HEK293 (cell line): ENCODE measurements at regions not wholly inside any gene's neighbourhood (a gene's known extent, or its start where the extent isn't known, plus 50 kb on each side); places are given as distances from the start of the nearest gene placed in this dataset.

Experiments used
- CTCF ChIA-PET: fragments of 350-600 bp; formaldehyde crosslinking; extraction: SDS; loops from one replicate; lab custom pipeline; 2021; ENCODE audit warnings: antibody characterized with exemption; lab: Yijun Ruan, JAX
- POLR2A ChIA-PET: fragments of 300-600 bp; formaldehyde crosslinking; extraction: SDS; loops from one replicate; lab custom pipeline; 2020; ENCODE audit warnings: antibody characterized with exemption, inconsistent platforms; lab: Yijun Ruan, JAX
- H3K27ac ChIP-seq: fragments of 200-500 bp; sonication (Bioruptor generic); 2 replicates; pipeline ENCODE4 v1.5.1; 2014; ENCODE audit warnings: low read depth, low read length, control low read depth, inconsistent platforms; ENCODE audit errors: extremely low read depth
- H3K36me3 ChIP-seq, 2 experiments: fragments of 200-500 bp in 1 of 2; sonication (Bioruptor generic) in 1 of 2; 1 replicate in 1 of 2; 2 replicates in 1 of 2; pipeline ENCODE4 v1.5.1; 2014 to 2017; ENCODE audit warnings: inconsistent platforms in 2 of 2, low read length in 2 of 2; ENCODE audit not compliant: control insufficient read depth in 2 of 2, insufficient read depth in 1 of 2
- H3K4me1 ChIP-seq: fragments of 200-500 bp; sonication (Bioruptor generic); 2 replicates; pipeline ENCODE4 v1.5.1; 2014; ENCODE audit warnings: mild to moderate bottlenecking, low read length, inconsistent platforms; ENCODE audit not compliant: control insufficient read depth, insufficient read depth
- H3K4me3 ChIP-seq: 2 replicates; pipeline ENCODE4 v1.5.1; 2011; ENCODE audit warnings: low read depth, mild to moderate bottlenecking, control low read depth, low read length, moderate library complexity
- H3K9me3 ChIP-seq: fragments of 200-500 bp; sonication (Bioruptor generic); 2 replicates; pipeline ENCODE4 v1.5.1; 2014; ENCODE audit warnings: low read depth, low read length, inconsistent platforms; ENCODE audit not compliant: control insufficient read depth, insufficient read depth
- EGR2 ChIP-seq: fragments of 450-650 bp; formaldehyde crosslinking; IDR thresholded peaks from 2 replicates; pipeline ENCODE4 v1.5.1; 2016; ENCODE audit warnings: low read depth, missing biosample characterization, missing genetic modification characterization
- KLF9 ChIP-seq: fragments of 450-650 bp; formaldehyde crosslinking; IDR thresholded peaks from 2 replicates; pipeline ENCODE4 v1.5.1; 2016; ENCODE audit warnings: missing biosample characterization, missing genetic modification characterization, low read depth
- PRDM4 ChIP-seq: fragments of 450-650 bp; formaldehyde crosslinking; IDR thresholded peaks from 2 replicates; pipeline ENCODE4 v1.5.1; 2017; ENCODE audit warnings: missing biosample characterization, missing genetic modification characterization
- REST ChIP-seq: fragments of 450-650 bp; formaldehyde crosslinking; IDR thresholded peaks from 2 replicates; pipeline ENCODE4 v1.5.1; 2016; ENCODE audit warnings: missing biosample characterization, missing genetic modification characterization
- SP7 ChIP-seq: fragments of 450-650 bp; formaldehyde crosslinking; IDR thresholded peaks from 2 replicates; pipeline ENCODE4 v1.5.1; 2016; ENCODE audit warnings: missing biosample characterization, missing genetic modification characterization
- ZBTB21 ChIP-seq: fragments of 450-650 bp; formaldehyde crosslinking; IDR thresholded peaks from 2 replicates; pipeline ENCODE4 v1.5.1; 2017; ENCODE audit warnings: missing biosample characterization, missing genetic modification characterization
- ZEB2 ChIP-seq: fragments of 450-650 bp; formaldehyde crosslinking; IDR thresholded peaks from 2 replicates; pipeline ENCODE4 v1.5.1; 2016; ENCODE audit warnings: missing biosample characterization, missing genetic modification characterization
- ZFHX2 ChIP-seq: fragments of 450-650 bp; formaldehyde crosslinking; conservative IDR thresholded peaks from 2 replicates; pipeline ENCODE4 v1.5.1; 2016; ENCODE audit warnings: missing biosample characterization, missing genetic modification characterization
- ZNF169 ChIP-seq: fragments of 450-650 bp; formaldehyde crosslinking; IDR thresholded peaks from 2 replicates; pipeline ENCODE4 v1.5.1; 2016; ENCODE audit warnings: missing biosample characterization, missing genetic modification characterization
- ZNF175 ChIP-seq: fragments of 450-650 bp; formaldehyde crosslinking; IDR thresholded peaks from 2 replicates; pipeline ENCODE4 v1.5.1; 2016; ENCODE audit warnings: missing biosample characterization, missing genetic modification characterization
- ZNF221 ChIP-seq: fragments of 450-650 bp; formaldehyde crosslinking; IDR thresholded peaks from 2 replicates; pipeline ENCODE4 v1.5.1; 2017; ENCODE audit warnings: missing biosample characterization, missing genetic modification characterization, borderline replicate concordance
- ZNF350 ChIP-seq: fragments of 450-650 bp; formaldehyde crosslinking; IDR thresholded peaks from 2 replicates; pipeline ENCODE4 v1.5.0; 2017; ENCODE audit warnings: missing biosample characterization, mild to moderate bottlenecking, missing genetic modification characterization
- ZNF366 ChIP-seq: fragments of 450-650 bp; formaldehyde crosslinking; conservative IDR thresholded peaks from 2 replicates; pipeline ENCODE4 v1.5.1; 2016; ENCODE audit warnings: missing biosample characterization, missing genetic modification characterization
- ZNF423 ChIP-seq: fragments of 450-650 bp; formaldehyde crosslinking; IDR thresholded peaks from 2 replicates; pipeline ENCODE4 v1.5.1; 2016; ENCODE audit warnings: missing biosample characterization, missing genetic modification characterization
- ZNF521 ChIP-seq: fragments of 450-650 bp; formaldehyde crosslinking; IDR thresholded peaks from 2 replicates; pipeline ENCODE4 v1.5.1; 2017; ENCODE audit warnings: missing biosample characterization, mild to moderate bottlenecking, missing genetic modification characterization
- ZNF548 ChIP-seq: fragments of 450-650 bp; formaldehyde crosslinking; IDR thresholded peaks from 2 replicates; pipeline ENCODE4 v1.5.1; 2016; ENCODE audit warnings: missing biosample characterization, missing genetic modification characterization
- ZNF558 ChIP-seq: fragments of 450-650 bp; formaldehyde crosslinking; IDR thresholded peaks from 2 replicates; pipeline ENCODE4 v1.5.1; 2016; ENCODE audit warnings: missing biosample characterization, missing genetic modification characterization
- ZNF596 ChIP-seq: fragments of 450-650 bp; IDR thresholded peaks from 2 replicates; pipeline ENCODE4 v1.5.0; 2018; ENCODE audit warnings: missing biosample characterization, mild to moderate bottlenecking, missing genetic modification characterization, moderate library complexity
- ZNF624 ChIP-seq: fragments of 450-650 bp; formaldehyde crosslinking; IDR thresholded peaks from 2 replicates; pipeline ENCODE4 v1.5.1; 2017; ENCODE audit warnings: missing biosample characterization, missing genetic modification characterization
- ZNF626 ChIP-seq: fragments of 450-650 bp; sonication (Bioruptor Pico); formaldehyde crosslinking; IDR thresholded peaks from 2 replicates; pipeline ENCODE4 v1.5.1; 2018; ENCODE audit warnings: missing biosample characterization, missing genetic modification characterization, inconsistent platforms
- ZNF664 ChIP-seq: fragments of 450-650 bp; formaldehyde crosslinking; IDR thresholded peaks from 2 replicates; pipeline ENCODE4 v1.5.1; 2016; ENCODE audit warnings: missing biosample characterization, missing genetic modification characterization
- ZNF670 ChIP-seq: fragments of 450-650 bp; formaldehyde crosslinking; IDR thresholded peaks from 2 replicates; pipeline ENCODE4 v1.5.1; 2016; ENCODE audit warnings: missing biosample characterization, missing genetic modification characterization, low read depth
- ZNF677 ChIP-seq: fragments of 450-650 bp; IDR thresholded peaks from 2 replicates; pipeline ENCODE4 v1.5.0; 2018; ENCODE audit warnings: missing biosample characterization, mild to moderate bottlenecking, missing genetic modification characterization, moderate library complexity
- ZNF704 ChIP-seq: fragments of 450-650 bp; formaldehyde crosslinking; IDR thresholded peaks from 2 replicates; pipeline ENCODE4 v1.5.1; 2016; ENCODE audit warnings: missing biosample characterization, missing genetic modification characterization
- ZSCAN16 ChIP-seq: fragments of 450-650 bp; formaldehyde crosslinking; IDR thresholded peaks from 2 replicates; pipeline ENCODE4 v1.5.1; 2016; ENCODE audit warnings: missing biosample characterization, missing genetic modification characterization
- ZSCAN18 ChIP-seq: fragments of 450-650 bp; formaldehyde crosslinking; IDR thresholded peaks from 2 replicates; pipeline ENCODE4 v1.5.1; 2016; ENCODE audit warnings: missing biosample characterization, missing genetic modification characterization

- TF ChIP-seq REST (tag by site-specific recombination) (no peak), ZNF558 (tag by site-specific recombination) (no peak), ZNF626 (no peak), EGR2 (tag by site-specific recombination) (no peak), ZNF175 (tag by site-specific recombination) (no peak), ZNF350 (tag by site-specific recombination) (no peak), ZSCAN16 (tag by site-specific recombination) (no peak)
Measured at GRCh38 chr5:40052808-40053207, 626.9 kb upstream of the PTGER4 start (continued).

- no peaks in the 10 kb centered on the region for H3K9me3 ChIP-seq
- H3K36me3 ChIP-seq, result no peaks in the 10 kb centered on the region
- TF ChIP-seq ZBTB21 (no peak), ZNF548 (no peak), ZNF521 (no peak), ZNF423 (tag by site-specific recombination) (no peak), ZNF677 (tag by site-specific recombination) (no peak), ZNF624 (tag by site-specific recombination) (no peak), SP7 (tag by site-specific recombination) (no peak), ZNF596 (no peak), PRDM4 (tag by site-specific recombination) (no peak)
- ChIA-PET CTCF (no interaction called here), POLR2A (no interaction called here)
- no peaks in the 10 kb centered on the region for H3K4me1 ChIP-seq
- no peak overlapping the region for H3K27ac ChIP-seq
- H3K4me3 ChIP-seq, result no peak overlapping the region
Measured at GRCh38 chr5:40046792-40047191, 622.0 kb upstream of the DAB2 start.

- no peak overlapping the region for H3K4me3 ChIP-seq
- no peak for TF ChIP-seq ZSCAN18
- no peak for TF ChIP-seq ZNF704 (tag by site-specific recombination)
- no peak for TF ChIP-seq ZNF366 (tag by site-specific recombination)
- no peak for TF ChIP-seq KLF9 (tag by site-specific recombination)
- no peak for TF ChIP-seq ZNF664 (tag by site-specific recombination)
- no peak for TF ChIP-seq ZEB2 (tag by site-specific recombination)
- TF ChIP-seq ZFHX2 (tag by site-specific recombination), result no peak
- TF ChIP-seq ZNF169 (tag by site-specific recombination), result no peak
- TF ChIP-seq ZNF670 (tag by site-specific recombination), result no peak
- no peak for TF ChIP-seq ZNF221 (tag by site-specific recombination)
- TF ChIP-seq, all 188 proteins: peak for 0
- CTCF ChIA-PET, result interaction anchor here (0.7 kb wide), 1 partner anchor 8 kb away, joined by 3 read pairs; no protein-coding TSS in a partner anchor
- Histone ChIP-seq H3K27ac (no peak overlapping the region), H3K4me1 (no peaks in the 10 kb centered on the region), H3K9me3 (no peaks in the 10 kb centered on the region), H3K36me3 (no peaks in the 10 kb centered on the region)
- POLR2A ChIA-PET, result no interaction called here
Measured at GRCh38 chr5:40045429-40045828, 620.6 kb upstream of the DAB2 start.
